Astrocyte of the spinal cord (primary cell): ENCODE measurements at regions not wholly inside any gene's neighbourhood (a gene's known extent, or its start where the extent isn't known, plus 50 kb on each side); places are given as distances from the start of the nearest gene placed in this dataset.

Experiments
- DNase-seq: peaks from one replicate; pipeline ENCODE4 v3.0.0; 2011; ENCODE audit warnings: low read depth, low spot score
- H3K4me3 ChIP-seq: 2 replicates; pipeline ENCODE4 v1.5.1; 2011; ENCODE audit warnings: low read depth, mild to moderate bottlenecking, low read length, moderate library complexity
- CTCF ChIP-seq: IDR thresholded peaks from 2 replicates; pipeline ENCODE4 v1.5.1; 2012; ENCODE audit warnings: low read depth, mild to moderate bottlenecking, low read length, inconsistent platforms
- in situ Hi-C: cut with HindIII; loops from 2 replicates; pipeline ENCODE4 v1.10.0; 2017; ENCODE audit warnings: low sequenced_read_pairs

DNA sequence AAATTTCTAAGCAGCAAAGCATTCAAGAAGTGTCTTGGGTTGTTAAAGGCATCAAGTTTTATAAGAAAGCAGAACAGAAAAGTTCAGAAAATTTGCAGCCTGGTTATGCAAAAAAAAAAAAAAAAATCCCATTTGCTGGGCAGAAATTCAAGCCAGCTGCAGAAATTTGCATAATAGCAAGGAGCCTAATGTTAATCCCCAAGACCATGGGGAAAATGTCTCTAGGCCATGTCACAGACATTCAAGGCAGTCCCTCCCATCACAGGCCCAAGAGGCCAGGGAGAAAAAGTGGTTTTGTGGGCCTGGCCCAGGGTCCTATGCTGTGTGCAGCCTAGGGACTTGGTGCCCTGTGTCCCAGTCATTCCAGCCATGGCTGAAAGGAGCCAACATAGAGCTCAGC lies 269.0 kb upstream of the SLC39A10 start:
- in situ Hi-C loops, result no loop called here
- no peak for TF ChIP-seq CTCF
- DNase-seq, result no peak
- no peak overlapping the region for H3K4me3 ChIP-seq

DNA sequence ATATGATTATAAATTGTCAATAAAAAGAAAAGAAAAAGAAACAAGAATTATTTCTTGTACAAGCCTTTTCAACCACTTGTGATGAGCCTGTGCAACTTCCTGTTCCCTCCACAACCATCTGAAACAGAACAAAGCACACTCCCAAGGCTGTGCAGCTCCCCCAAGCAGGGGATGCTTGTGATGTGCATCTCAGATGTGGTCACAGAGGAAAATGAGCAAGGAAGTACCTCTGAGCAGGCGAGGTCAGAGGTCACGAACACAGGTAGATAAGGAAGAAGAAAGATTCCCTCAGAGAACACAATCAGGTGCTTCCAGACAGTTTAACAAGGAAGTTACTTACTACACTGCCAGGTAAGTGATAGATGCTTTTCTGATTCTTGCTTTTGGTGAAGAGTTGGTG lies 274.8 kb upstream of the SLC39A10 start:
- TF ChIP-seq CTCF, result no peak
- no peak for DNase-seq
- in situ Hi-C loops, result no loop called here
- H3K4me3 ChIP-seq, result no peak overlapping the region

DNA sequence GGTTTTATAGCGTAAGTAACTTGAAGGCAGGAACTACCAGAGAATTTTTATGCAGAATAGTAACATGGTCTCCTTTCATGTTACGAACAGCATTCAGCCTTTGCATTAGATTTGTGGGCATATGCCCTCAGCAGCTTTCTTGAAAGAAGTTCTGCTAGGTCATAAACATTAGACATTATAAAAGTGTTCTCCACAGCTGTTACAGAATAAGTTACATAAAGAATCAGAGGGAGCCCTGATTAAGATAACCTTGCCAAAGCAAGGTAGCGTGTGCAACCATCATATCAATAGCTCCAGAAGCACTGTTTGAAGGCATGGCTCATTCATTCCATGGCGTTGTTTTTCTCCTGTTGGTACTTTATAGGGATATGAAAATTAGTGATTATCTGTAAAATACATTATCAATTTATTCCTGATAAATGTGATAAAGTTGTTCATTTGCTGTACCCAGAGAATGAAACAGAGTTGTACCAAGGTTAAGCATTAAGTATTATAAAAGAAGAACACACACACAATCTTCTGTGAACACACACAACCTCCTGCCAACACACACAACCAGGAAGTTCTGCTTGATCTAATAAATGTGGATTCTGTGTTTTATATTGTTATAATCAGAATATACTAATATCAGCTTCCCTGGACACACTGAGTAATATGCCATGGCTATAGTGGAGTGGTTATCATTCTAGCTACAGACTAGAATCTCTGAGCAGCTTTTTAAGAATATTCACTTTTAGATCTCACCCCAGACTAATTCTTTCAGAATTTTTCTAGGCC lies 286.7 kb upstream of the SLC39A10 start:
- in situ Hi-C loops, result no loop called here
- no peak overlapping the region for H3K4me3 ChIP-seq
- no peak for TF ChIP-seq CTCF
- DNase-seq, result no peak

- H3K4me3 ChIP-seq, result no peak overlapping the region
- no peak for TF ChIP-seq CTCF
- in situ Hi-C loops, result no loop called here
- DNase-seq, result no peak
Measured at GRCh38 chr2:195369218-195369587, 287.8 kb upstream of the SLC39A10 start.

GRCh38 chr2:195368249-195369217 lies 288.5 kb upstream of the SLC39A10 start:
- in situ Hi-C loops, result no loop called here
- DNase-seq, result no peak
- TF ChIP-seq CTCF, result no peak
- no peak overlapping the region for H3K4me3 ChIP-seq

DNA sequence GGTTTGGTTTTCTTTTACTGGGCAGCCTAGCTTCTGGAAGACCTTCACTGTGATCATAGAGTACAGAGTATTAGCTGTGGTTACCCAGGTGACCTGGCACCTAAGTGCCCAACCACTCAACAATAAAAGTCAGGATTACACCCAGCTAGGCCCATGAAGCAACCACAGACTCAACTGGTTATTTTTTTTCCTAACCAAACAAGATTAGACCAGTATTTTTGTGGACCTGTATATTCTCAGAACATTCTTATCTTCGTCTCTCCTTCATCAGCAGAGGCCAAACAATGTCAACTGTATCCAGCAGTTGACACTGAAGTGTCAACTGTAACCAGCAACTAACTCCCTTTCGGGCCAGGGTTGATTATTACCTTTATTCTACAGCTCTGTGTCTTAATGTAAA lies 289.2 kb upstream of the SLC39A10 start:
- H3K4me3 ChIP-seq, result no peak overlapping the region
- no peak for DNase-seq
- no peak for TF ChIP-seq CTCF
- in situ Hi-C loops, result no loop called here
